ENCODE measurements at regions not wholly inside any gene's neighbourhood (a gene's known extent, or its start where the extent isn't known, plus 50 kb on each side); places are given as distances from the start of the nearest gene placed in this dataset.
"Not testable (repeated sequence)": the region's sequence is repeated elsewhere in the genome, so short reads cannot be mapped to it uniquely, and the experiment has no call there.

DNA sequence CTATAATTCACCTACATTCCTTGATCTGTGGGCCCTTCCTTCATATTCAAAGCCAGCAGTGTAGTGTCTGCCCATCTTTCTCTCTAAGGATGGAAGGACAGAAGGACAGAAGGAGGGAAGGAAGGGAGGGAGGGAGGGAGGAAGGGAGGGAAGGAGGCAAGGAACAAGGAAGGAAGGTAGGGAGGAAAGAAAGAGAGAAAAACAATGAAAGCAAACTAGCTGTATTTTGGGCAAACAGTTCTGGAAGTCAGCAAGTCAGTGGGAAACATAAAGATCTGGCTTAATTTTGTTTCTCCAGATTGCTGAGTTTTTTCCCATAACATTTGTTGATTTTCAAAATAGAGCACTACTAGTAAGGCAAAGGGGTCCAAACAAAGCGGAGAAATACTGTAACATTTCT is 555.2 kb upstream of the EPHA5 start:
- no peak for DNase-seq

DNA sequence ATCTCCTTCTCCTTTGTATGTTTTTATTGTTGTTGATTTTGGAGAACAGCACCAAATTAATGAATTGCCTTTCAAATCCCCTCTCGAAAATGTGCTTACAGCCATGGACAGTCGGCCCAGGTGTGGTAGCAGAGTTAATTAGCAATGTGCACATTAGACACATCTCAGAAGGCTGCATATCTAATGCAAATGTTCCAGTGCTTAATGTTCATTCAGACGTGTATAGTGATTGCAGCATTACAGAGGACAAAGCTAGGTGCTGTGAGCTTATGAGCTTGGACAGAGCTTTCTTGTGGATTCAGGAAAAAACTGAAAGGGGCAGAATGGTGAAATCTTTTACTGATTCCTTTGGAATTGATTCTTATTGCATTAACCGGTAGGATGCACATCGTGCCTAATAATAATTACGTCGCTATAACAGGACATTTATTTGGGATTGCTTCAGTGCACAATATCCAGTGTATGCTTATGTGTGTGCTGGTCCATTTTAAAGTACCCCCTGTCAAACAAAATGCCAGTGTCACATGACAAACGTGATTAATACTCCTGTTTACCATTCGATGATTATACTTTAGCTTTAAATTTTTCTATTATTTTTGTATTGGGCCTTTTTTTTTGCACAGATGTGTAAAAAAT is 552.9 kb upstream of the EPHA5 start:
- no peak for DNase-seq

DNA sequence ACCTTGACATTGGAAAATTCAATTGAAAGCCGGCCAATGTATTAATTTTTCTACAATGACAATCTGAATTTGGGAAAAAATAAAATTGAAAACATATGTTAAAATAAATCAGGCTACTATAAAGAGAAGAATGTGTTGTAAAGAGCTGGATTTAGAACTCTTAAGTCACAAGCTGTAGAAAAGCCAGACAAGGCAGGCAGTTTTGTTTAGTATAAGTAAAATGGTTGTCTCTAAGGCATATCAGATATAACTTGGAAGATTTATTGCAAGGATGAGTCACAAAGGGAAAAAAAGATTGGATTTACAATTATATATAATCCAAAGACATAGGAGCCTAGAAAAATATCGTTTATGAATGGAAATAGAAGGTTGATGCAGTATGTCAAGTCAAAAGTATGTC is 549.1 kb upstream of the EPHA5 start:
- DNase-seq: no peak

DNA sequence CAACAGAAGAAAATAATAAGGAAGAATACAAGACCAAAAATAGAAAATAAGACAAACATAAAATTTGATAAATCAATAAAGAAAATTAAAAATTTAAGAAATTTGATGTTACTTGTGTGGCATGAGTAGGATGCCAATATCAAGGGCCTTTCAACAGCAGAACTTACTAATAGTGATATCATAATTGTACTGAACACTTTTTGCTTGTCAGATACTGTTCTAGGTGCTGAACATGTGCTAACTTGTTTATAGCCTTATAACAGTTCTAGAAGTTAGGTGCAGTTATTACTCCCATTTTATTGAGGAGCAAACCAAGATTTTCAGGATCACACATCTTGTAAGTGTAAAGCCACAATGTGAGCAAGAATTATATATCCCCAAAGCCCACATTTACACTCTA is 546.0 kb upstream of the EPHA5 start:
- DNase-seq: no peak

DNA sequence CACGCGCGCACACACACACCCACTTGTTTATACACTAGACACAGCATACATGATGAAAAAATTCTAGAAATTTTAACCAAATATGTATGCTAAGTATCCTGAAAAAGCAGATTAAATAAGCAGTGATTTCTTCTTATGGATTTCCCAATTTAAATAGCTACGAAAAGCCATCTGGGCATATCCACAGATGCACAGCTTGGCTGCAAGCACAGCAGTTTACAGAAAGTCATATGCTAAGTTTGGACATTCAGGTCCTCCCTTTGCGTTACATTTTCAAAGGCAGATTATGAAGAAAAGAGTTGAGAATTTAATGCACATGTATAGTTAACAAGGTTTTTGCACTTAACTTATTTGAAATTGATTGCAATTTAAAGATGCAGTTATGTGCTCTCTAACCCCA is 542.2 kb upstream of the EPHA5 start:
- no peak for DNase-seq

DNA sequence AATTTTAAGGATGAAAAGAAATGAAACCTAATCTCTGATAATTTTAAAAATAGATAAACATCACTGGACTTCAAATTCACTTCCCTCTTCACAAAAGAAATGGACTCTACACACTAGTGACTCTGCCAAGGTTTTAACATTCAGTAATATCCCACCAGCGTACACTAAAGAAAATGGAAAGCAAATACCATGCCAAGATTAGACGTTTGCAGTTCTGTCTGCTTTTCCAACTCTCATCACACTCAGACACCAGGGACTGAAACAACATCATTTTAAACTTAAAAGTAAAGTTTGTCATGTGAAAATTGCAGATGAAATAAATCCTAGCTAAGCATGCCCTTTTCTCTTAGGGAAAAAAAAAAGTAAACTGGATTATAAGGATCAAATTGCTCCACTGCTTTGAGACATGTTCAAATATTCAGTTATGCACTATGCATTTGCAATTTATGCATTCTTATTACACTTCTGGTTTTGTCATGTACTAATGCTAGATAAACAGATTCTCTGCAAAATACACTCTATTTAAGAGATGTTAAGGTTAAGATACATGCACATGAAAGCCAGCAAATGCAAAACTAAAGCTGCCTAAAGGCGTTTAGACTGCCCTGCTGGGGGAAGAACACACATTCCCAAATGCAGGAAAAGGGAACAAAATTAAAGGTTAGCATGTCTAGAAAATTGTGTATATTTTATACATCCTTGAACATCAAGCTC is 534.4 kb upstream of the EPHA5 start:
- no peak for DNase-seq

DNA sequence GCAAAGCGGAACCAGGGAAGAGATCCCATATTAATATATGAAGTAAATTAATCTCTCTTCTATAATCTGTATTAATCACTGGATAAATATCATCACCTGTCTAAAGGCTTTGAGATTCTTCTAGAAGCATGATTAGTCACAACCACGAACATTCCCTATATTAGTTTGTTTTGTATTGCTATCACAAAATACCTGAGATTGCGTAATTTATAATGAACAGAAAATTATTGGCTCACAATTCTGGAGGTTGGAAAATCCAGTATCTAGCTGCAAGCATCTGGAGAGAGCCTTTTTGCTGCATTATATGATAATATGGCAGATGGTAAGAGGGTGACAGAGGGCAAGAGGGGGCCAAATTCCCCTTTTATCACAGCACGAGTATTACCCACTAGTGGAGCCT is 532.6 kb upstream of the EPHA5 start:
- DNase-seq: no peak

DNA sequence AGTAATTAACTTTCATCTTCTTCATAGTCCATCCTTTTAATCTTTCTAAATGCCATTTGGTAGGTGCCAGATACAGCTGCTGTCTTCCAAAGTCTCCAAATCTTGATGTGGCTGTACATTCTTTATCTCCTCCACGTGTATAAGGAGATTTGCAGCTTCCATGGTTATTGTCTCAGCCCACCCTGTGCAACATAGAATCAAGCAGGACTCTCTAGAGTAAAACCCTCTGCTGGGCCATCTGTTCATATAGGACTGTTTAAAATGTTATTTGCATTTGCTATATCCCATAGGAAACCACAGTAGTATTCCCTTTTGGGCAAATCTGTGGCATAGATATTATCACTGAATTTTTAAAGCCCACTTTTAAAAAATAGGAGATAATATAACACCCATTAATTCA is 527.2 kb upstream of the EPHA5 start:
- DNase-seq: no peak

DNA sequence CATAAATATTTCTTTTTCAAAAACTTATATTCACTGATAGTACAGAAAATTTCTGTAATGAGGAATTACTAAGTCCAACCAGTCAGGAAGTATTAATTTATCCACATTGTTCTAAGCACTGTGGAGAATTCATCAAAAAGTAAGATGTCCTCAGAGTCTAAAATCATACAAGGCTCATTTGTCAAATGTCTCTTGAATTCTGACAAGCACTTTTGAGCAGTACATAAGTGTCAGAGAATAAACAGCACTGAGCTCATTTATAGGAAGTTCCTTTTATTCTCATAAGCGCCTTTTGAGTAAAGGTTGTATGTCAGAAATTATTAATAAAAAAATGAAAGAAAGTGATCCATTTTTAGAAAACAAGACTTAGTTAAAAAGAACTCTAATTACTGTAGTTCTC is 523.2 kb upstream of the EPHA5 start:
- DNase-seq: no peak

DNA sequence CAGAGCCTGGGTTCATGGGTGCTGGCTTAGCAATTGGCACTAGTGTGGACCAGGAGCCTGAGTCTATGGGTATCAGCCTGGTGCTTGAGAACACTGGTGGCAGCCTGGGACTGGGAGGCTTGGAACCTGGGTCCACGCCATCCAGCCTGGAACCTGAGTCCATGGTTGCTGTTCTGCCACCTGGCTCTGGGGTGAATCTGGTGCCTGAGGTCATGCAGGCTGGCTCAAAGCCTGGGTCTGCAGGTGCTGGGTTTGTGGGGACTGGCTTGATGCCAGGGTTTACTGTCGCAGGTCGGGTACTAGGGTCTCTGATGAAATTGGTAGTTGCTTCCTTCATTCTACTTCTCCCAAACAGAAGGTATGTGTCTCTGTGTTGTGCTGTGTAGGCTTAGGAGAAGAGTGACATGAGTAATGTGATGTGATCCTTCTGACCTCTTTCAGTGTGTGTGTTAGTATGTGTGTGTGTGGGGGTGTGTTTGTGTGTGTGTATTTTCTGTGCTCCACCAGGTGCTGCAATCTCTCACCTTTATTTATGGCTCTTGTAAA is 517.0 kb upstream of the EPHA5 start:
- DNase-seq: no peak

DNA sequence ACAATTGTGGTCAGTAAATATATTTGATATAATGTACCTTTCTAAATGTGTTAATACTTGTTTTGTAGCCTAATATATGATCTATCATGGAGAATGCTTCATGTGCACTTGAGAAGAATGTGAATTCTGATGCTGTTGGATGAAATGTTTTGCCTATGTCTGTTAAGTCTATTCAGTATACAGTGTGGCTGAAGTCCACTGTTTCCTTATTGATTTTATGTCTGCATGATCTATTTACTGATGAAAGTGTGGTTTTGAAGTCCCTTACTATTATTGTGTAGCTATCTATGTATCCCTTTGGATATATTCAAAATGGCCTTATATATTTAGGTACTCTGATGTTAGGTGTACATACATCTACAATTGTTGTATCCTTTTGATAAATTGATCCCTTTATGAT is 515.8 kb upstream of the EPHA5 start:
- no peak for DNase-seq

DNA sequence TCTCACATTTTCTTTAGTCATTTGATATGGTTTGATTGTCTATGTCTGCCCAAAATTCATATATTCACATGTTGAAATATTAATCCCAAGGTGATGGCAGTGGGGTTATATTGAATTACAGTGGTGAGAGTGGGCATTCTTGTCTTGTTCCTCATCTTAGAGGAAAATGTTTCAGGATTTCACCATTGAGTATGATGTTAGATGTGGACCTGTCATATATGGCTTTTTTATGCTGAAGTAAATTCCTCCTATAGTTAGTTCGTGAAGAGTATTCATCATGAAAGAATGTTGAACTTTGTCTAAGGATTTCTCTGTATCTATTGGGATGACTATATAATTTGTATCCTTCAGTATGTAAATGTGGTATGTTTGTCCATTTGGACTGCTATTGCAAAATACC is 512.3 kb upstream of the EPHA5 start:
- no peak for DNase-seq

DNA sequence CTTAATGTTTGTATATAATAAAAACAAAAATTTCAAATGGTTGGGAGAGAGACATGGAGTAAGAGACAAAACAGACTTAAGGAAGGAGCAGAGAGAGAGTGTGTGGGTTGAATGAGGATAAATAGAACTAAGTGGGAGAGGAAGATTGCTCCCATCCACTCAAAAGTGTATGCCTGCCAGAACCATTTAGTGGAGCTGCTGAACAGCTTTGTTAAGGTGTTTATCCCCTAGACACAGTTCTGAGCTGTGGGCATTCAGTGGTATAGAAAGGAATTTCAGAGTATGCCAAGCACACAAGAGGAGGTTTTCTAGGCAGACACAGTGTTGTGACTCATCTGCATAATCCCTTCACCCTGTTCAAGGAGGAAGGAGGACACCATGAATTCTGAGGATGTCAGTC is 508.6 kb upstream of the EPHA5 start:
- no peak for DNase-seq

DNA sequence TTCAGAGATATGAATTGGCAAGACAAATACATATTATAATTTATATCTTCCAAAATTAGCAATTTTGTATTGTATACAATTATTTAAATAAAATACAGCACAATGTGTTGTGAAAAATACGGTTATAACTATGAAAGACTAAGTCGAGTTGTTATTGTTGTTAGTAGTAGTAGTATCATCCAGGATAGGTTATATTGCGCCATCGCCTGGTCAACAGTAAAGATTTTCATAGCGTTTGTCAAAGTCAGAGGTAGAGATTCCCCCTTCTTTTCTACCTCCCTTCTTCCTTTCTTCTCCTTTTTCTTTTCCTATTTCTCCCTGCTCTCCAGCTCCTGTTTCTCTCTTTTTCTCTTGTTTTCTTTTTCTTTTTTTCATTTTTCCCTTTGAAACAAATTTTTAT is 499.1 kb upstream of the EPHA5 start:
- DNase-seq: no peak

DNA sequence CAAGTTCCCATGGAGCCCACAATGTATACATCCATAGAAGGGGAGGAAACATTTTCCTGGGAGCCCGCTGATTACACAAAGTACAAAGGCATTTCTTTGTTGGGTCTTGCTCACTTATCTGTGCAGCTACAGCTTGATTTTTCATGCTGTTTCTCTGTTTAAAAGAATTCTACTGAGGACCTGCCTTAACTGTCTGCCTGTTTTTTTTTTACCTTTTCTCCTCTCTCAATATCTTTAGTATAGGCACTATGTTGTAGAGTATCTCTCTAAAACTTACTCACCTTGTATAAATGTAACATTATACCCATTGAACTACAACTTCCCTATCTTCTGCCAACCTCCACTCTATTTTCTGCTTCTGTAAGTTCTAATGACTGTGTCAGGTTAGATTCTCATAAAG is 494.6 kb upstream of the EPHA5 start:
- DNase-seq: no peak

DNA sequence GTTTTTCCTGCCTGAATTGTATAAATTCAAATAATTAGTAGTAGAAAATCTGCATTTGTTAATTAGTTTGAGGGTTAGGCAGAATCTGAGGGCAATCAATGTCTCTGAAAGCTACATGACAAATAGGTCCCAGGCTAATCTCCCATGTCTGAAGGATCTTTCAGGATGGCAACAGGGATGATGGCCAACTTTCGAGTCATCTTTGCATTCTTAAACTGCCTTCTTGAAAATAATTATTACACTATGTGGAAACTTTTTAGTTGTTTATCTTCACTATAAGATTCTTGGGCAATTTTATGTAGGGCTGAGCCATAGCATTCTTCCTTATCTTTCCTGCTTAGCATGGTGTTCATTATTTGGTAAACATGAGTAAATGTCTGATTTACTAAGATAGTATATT is 490.3 kb upstream of the EPHA5 start:
- DNase-seq: no peak

DNA sequence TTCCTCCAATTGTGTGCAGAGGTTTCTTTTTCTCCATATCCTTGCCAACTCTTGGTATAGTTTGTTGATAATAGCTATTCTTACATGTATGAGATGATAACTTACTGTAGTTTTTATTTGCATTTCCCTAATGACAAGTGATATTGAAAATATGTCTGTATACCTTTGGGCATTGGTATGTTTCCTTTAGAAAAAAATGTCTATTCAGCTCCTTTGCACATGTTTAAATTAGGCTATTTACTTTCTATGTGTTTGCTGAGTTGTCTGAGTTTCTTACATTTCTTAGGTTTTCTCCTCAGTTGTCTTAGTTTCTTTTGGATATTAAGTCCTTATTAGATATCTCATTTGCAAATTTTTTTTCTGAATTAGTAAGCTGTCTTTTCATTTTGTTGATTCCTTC is 487.3 kb upstream of the EPHA5 start:
- no peak for DNase-seq

DNA sequence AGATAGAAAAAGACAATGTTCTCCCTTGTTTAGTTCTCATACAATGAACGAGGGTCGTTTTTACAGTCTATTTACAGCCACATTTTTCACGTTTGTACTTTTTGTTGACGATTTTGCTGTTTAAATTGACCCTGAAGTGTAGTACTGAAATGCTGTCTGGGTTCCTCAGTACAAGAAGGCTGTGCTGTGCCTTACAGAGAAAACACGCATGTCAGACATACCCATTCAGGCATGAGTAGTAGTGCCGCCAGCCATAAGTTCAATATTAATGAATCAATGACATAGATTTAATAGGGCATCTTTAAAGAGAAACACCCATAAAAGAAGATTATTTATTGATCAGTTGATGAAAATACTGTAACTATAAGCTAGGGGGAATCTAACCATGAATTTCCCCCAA is 459.8 kb upstream of the EPHA5 start:
- DNase-seq: no peak

DNA sequence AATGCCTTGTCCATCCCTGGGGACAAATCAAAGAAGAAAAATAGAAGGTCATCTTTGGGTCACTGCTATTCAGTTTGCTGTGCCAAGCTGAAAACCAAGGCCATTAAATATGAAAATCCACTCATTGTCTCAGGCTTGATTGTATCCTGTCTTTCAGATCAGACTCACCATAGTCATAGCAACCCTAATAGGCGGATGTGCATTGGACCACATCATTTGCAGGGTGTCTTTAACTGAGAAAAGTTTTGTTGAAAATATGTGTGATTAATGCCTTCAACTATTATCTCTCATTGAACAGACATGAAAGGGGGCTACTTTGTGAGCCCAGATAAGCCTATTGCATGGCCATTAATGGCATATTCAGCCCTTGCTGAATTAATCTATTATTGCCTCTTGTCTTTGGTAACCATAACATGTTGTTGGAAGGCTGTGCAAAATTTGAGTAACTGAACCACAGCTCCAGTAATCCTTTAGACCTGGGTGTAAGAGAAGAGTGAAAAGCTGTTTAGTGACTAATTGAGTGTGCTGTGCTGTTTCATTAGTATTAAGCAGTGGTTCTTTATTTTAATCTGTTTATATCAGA is 453.6 kb upstream of the EPHA5 start:
- DNase-seq: no peak

DNA sequence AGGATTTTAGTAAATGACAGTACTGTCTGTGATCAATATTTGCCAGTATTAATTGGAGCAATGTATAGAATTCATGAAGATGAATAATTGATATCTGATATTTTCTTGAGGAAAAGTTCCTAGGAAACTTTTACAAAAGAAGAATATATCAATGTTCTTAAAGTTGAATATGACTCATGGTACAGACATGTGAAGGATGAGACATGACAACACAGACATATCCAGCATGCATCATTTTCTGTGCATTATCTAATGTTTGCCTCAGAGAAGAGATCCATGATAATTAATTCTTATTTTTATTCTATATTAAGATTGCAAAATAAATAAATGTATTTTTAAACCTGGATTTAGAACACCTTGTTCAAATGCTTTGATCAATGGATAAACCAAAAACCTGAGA is 452.9 kb upstream of the EPHA5 start:
- no peak for DNase-seq

DNA sequence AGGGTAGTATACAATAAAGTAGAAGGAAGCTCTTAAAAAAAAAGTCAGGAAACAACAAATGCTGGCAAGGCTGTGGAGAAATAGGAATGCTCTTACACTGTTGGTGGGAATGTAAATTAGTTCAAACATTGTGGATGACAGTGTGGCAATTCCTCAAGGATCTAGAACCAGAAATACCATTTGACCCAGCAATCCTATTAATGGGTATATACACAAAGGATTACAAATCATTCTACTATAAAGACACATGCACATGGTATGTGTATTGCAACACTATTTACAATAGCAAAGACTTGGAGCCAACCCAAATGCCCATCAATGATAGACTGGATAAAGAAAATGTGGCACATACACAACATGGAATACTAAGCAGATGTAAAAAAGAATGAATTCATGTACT is 444.9 kb upstream of the EPHA5 start:
- not testable (repeated sequence) for DNase-seq

DNA sequence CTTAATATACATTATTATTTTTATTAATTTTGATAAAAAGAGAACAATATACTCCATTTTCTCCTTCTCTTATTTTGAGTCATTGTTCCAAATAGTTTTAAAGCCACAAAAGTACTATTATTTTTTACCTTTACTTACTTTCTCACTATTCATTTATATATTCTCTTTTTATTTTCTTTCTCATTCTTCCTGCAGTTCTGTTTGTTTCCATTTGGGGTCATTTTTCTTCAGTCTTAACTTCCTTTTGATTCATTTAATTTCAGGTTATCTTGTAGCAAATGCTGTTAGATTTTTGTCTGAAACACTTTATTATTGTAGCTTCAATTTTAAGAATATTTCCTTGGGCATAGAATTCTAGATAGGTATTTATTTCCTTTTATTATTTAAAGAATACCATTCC is 438.6 kb upstream of the EPHA5 start:
- no peak for DNase-seq

DNA sequence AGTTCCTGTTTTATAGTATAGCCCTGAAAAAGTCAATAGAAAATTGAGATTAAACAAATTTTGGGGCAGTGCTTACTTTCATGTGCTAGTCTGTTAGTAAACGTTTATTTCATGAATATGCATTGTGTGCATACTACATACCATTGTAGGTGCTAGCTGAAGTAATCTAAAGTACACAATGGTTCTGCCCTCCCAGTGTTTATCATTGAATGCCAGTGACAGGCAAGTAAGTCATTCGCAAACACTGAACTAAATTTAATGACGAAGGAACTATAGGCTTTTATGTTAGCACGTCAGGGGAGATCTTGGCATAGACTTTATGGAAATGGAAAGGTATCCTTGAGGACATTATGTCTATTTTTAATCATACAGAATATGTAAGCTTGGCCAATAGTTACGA is 426.9 kb upstream of the EPHA5 start:
- no peak for DNase-seq

DNA sequence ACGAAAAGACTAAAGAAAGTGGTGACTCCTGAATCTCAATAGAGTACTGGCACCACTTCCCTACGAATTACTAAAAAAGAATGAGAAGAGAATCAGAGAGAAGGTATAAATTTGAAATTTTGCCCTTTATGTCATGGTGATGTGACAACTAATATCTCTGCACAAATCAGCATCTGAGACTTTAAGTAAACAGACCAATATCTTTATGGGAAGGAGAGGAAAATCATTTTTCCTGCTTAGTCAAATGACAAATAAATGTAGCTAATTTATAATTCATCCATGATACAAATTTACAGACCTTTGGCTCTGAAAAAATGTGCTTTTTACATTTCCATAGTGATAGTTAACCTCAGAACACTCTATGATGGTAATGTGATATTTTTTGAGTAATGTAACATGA is 424.8 kb upstream of the EPHA5 start:
- no peak for DNase-seq

DNA sequence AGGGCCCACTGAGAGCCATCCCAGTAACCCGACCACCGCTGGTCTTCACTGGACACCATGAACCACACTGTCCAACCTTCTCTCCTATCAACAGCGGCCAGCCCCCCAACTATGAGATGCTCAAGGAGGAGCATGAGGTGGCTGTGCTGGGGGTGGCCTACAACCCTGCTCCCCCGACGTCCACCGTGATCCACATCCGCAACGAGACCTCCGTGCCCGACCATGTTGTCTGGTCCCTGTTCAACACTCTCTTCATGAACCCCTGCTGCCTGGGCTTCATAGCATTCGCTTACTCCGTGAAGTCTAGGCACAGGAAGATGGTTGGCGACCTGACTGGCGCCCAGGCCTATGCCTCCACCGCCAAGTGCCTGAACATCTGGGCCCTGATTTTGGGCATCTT is 423.8 kb upstream of the EPHA5 start:
- no peak for DNase-seq
